AG04450 (cell line): ENCODE measurements at regions not wholly inside any gene's neighbourhood (a gene's known extent, or its start where the extent isn't known, plus 50 kb on each side); places are given as distances from the start of the nearest gene placed in this dataset.

ENCODE experiments used
- CTCF ChIA-PET: fragments of 300-600, 350-600 bp; formaldehyde crosslinking; extraction: SDS; loops from one replicate; lab custom pipeline; 2022; ENCODE audit warnings: antibody characterized with exemption, inconsistent platforms; lab: Charles Lee
- POLR2A ChIA-PET: fragments of 350-600 bp; formaldehyde crosslinking; extraction: SDS; loops from one replicate; lab custom pipeline; 2021; ENCODE audit warnings: antibody characterized with exemption, inconsistent platforms; lab: Yijun Ruan, JAX
- DNase-seq: peaks from one replicate; pipeline ENCODE4 v3.0.0-alpha.2; 2011; ENCODE audit warnings: low read depth, low spot score
- H3K27ac ChIP-seq: one replicate; pipeline ENCODE4 v1.5.1; 2012; ENCODE audit warnings: low read depth, low read length, control low read depth
- H3K27me3 ChIP-seq: one replicate; pipeline ENCODE4 v1.6.0; 2012; ENCODE audit warnings: low read length; ENCODE audit not compliant: control insufficient read depth, insufficient read depth
- H3K4me3 ChIP-seq: 2 replicates; pipeline ENCODE4 v1.5.1; 2011; ENCODE audit warnings: mild to moderate bottlenecking, low read depth, low read length, control low read depth
- H3K9me3 ChIP-seq: 2 replicates; pipeline ENCODE4 v1.5.1; 2012; ENCODE audit warnings: low read length; ENCODE audit not compliant: control insufficient read depth, insufficient read depth
- CTCF ChIP-seq: IDR thresholded peaks from 2 replicates; pipeline ENCODE4 v1.5.1; 2011; ENCODE audit warnings: low read depth, low read length, control low read depth, inconsistent platforms

- DNase-seq, result no peak
- H3K4me3 ChIP-seq, result no peak overlapping the region
- no peaks in the 10 kb centered on the region for H3K27me3 ChIP-seq
- H3K27ac ChIP-seq, result no peak overlapping the region
- no peak for TF ChIP-seq CTCF
- no peaks in the 10 kb centered on the region for H3K9me3 ChIP-seq
- CTCF ChIA-PET, result no interaction called here
- POLR2A ChIA-PET, result no interaction called here
These were observed 574.4 kb upstream of the KLF12 start for GRCh38 chr13:74708629-74709028.

- ChIA-PET POLR2A (no interaction called here), CTCF (no interaction called here)
- H3K4me3 ChIP-seq, result no peak overlapping the region
- H3K9me3 ChIP-seq, result no peaks in the 10 kb centered on the region
- DNase-seq, result no peak
- no peaks in the 10 kb centered on the region for H3K27me3 ChIP-seq
- no peak overlapping the region for H3K27ac ChIP-seq
- no peak for TF ChIP-seq CTCF
These were observed 573.1 kb upstream of the KLF12 start for GRCh38 chr13:74707291-74707690.

GRCh38 chr13:74706801-74707200 is 572.6 kb upstream of the KLF12 start:
- ChIA-PET POLR2A (no interaction called here), CTCF (no interaction called here)
- Histone ChIP-seq H3K4me3 (no peak overlapping the region), H3K9me3 (no peaks in the 10 kb centered on the region), H3K27ac (no peak overlapping the region), H3K27me3 (no peaks in the 10 kb centered on the region)
- TF ChIP-seq CTCF, result no peak
- DNase-seq, result no peak

- no peaks in the 10 kb centered on the region for H3K27me3 ChIP-seq
- no peak overlapping the region for H3K27ac ChIP-seq
- no peak for DNase-seq
- H3K4me3 ChIP-seq, result no peak overlapping the region
- H3K9me3 ChIP-seq, result no peaks in the 10 kb centered on the region
- POLR2A ChIA-PET, result no interaction called here
- no peak for TF ChIP-seq CTCF
- CTCF ChIA-PET, result no interaction called here
These were observed 571.2 kb upstream of the KLF12 start for GRCh38 chr13:74705438-74705837.

GRCh38 chr13:74703855-74704387 is 569.7 kb upstream of the KLF12 start:
- H3K27me3 ChIP-seq, result no peaks in the 10 kb centered on the region
- H3K4me3 ChIP-seq, result no peak overlapping the region
- ChIA-PET POLR2A (no interaction called here), CTCF (interaction anchor here (0.9 kb wide), 1 partner anchor 516 kb away, joined by 3 read pairs; no protein-coding TSS in a partner anchor)
- DNase-seq, result no peak
- no peaks in the 10 kb centered on the region for H3K9me3 ChIP-seq
- no peak overlapping the region for H3K27ac ChIP-seq
- no peak for TF ChIP-seq CTCF
